Sigmoid colon (tissue), 6 donors: ENCODE measurements at regions not wholly inside any gene's neighbourhood (a gene's known extent, or its start where the extent isn't known, plus 50 kb on each side); places are given as distances from the start of the nearest gene placed in this dataset.

Experiments
- DNase-seq: peaks from one replicate; pipeline ENCODE4 v3.0.0-alpha.2; 2019
- H3K27ac ChIP-seq, 4 donors: fragments of 200-600 bp; sonication (generic); one replicate each; pipeline ENCODE4 v1.5.1; 2016 to 2019; ENCODE audit warnings: mild to moderate bottlenecking in 1 of 4
- H3K27me3 ChIP-seq, 3 donors: fragments of 200-600 bp; sonication (generic); one replicate each; pipeline ENCODE4 v1.5.1; 2019; ENCODE audit warnings: mild to moderate bottlenecking in 1 of 3
- H3K36me3 ChIP-seq, 4 donors: fragments of 200-600 bp; sonication (generic); one replicate each; pipeline ENCODE4 v1.5.1; 2016 to 2019
- H3K4me1 ChIP-seq, 4 donors: fragments of 200-600 bp; sonication (generic); one replicate each; pipeline ENCODE4 v1.5.1; 2017 to 2019
- H3K4me3 ChIP-seq, 4 donors: fragments of 200-600 bp; sonication (generic); one replicate each; pipeline ENCODE4 v1.5.1; 2017 to 2019; ENCODE audit warnings: mild to moderate bottlenecking in 2 of 4, moderate library complexity in 1 of 4
- H3K9me3 ChIP-seq, 4 donors: fragments of 200-600 bp in 3 of 4; sonication (generic) in 3 of 4; one replicate each; pipeline versions ENCODE4 v1.5.1 to v1.6.1; 2013 to 2019
- CTCF ChIP-seq, 4 experiments: fragments of 450-650 bp in 3 of 4; fragments of 200-600 bp in 1 of 4; IDR thresholded peaks; one replicate each; pipeline ENCODE4 v1.5.1; 2016 to 2019; ENCODE audit warnings: antibody characterized with exemption in 4 of 4, mild to moderate bottlenecking in 3 of 4, moderate library complexity in 2 of 4
- EP300 ChIP-seq, 4 donors: sonication (generic); formaldehyde crosslinking; IDR thresholded peaks; one replicate each; pipeline ENCODE4 v1.6.1; 2017; ENCODE audit warnings: antibody characterized with exemption in 4 of 4
- POLR2A ChIP-seq, 2 donors: fragments of 450-650 bp; IDR thresholded peaks; one replicate each; pipeline ENCODE4 v1.6.1; 2016; ENCODE audit warnings: antibody characterized with exemption in 2 of 2, mild to moderate bottlenecking in 2 of 2, moderate library complexity in 2 of 2
- POLR2AphosphoS5 ChIP-seq, 4 donors: sonication (generic); formaldehyde crosslinking; IDR thresholded peaks; one replicate each; pipeline ENCODE4 v1.6.1; 2017; ENCODE audit warnings: antibody characterized with exemption in 4 of 4
- whole genome bisulfite sequencing, 2 donors: extraction: QIAGEN DNeasy Blood & Tissue Kit; methylation state at CpG; one replicate each; pipeline ENCODE4 v1.1.7; 2013; 5-methylcytosine and 5-hydroxymethylcytosine counted together
- intact Hi-C: fragments of 100-400 bp; cut with DNase I; formaldehyde crosslinking; loops from one replicate; pipeline ENCODE4 v1.15.1; 2023
- donor health status: healthy with polysubstance abuse.
- donor health status: healthy.

GRCh38 chr1:195158091-195158490 is 1450.1 kb downstream of the KCNT2 start:
- intact Hi-C loops: no loop called here
- no peak for DNase-seq
- H3K27me3 ChIP-seq: no peaks in the 10 kb centered on the region
- no peak for TF ChIP-seq CTCF (IDR thresholded peaks at IDR 0.05)
- no peak for TF ChIP-seq POLR2AphosphoS5 (IDR thresholded peaks at IDR 0.05)
- TF ChIP-seq EP300 (IDR thresholded peaks at IDR 0.05): no peak
- no peak for TF ChIP-seq POLR2A (IDR thresholded peaks at IDR 0.05)
- H3K4me3 ChIP-seq: no peak overlapping the region
- no peaks in the 10 kb centered on the region for H3K4me1 ChIP-seq
- H3K27ac ChIP-seq: no peak overlapping the region
- H3K9me3 ChIP-seq: no peaks in the 10 kb centered on the region
- H3K36me3 ChIP-seq: no peaks in the 10 kb centered on the region
- WGBS, 2 donors: 85 to 90% methylated on average over 4 of the region's 4 CpGs

DNA sequence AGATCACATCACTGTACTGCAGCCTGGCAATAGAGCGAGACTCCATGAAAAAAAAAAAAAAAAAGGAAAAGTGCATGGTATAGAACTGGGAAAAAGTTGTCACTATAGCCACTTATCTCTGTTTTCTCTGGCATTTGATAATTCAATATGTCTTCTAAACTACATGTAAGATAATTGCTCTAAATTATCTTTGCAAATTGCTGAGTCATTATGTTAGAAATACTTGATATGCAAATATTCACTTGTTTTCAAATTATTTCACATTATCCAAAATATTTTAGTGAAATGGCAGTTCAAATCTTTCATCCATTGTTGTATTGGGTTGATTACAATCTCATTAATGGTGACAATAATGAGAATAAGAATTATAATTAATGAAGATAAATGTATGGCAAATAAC is 1455.1 kb downstream of the KCNT2 start:
- DNase-seq: no peak
- H3K27me3 ChIP-seq: no peaks in the 10 kb centered on the region
- intact Hi-C loops: no loop called here
- no peak for TF ChIP-seq EP300 (IDR thresholded peaks at IDR 0.05)
- TF ChIP-seq POLR2AphosphoS5 (IDR thresholded peaks at IDR 0.05): no peak
- TF ChIP-seq CTCF (IDR thresholded peaks at IDR 0.05): no peak
- no peak for TF ChIP-seq POLR2A (IDR thresholded peaks at IDR 0.05)
- H3K9me3 ChIP-seq: no peaks in the 10 kb centered on the region
- H3K36me3 ChIP-seq: no peaks in the 10 kb centered on the region
- 86 to 91% methylated on average over 1 of the region's 1 CpG for WGBS, 2 donors
- H3K4me1 ChIP-seq: no peaks in the 10 kb centered on the region
- H3K4me3 ChIP-seq: no peak overlapping the region
- H3K27ac ChIP-seq: no peak overlapping the region

- H3K4me3 ChIP-seq: no peak overlapping the region
- H3K27me3 ChIP-seq: no peaks in the 10 kb centered on the region
- DNase-seq: no peak
- WGBS, 2 donors: 93 to 97% methylated on average over 3 of the region's 3 CpGs
- no peak for TF ChIP-seq POLR2A (IDR thresholded peaks at IDR 0.05)
- no peak for TF ChIP-seq POLR2AphosphoS5 (IDR thresholded peaks at IDR 0.05)
- TF ChIP-seq CTCF (IDR thresholded peaks at IDR 0.05): no peak
- no peak for TF ChIP-seq EP300 (IDR thresholded peaks at IDR 0.05)
- no peak overlapping the region for H3K27ac ChIP-seq
- no peaks in the 10 kb centered on the region for H3K36me3 ChIP-seq
- intact Hi-C loops: no loop called here
- no peaks in the 10 kb centered on the region for H3K4me1 ChIP-seq
- no peaks in the 10 kb centered on the region for H3K9me3 ChIP-seq
Observed at GRCh38 chr1:195150768-195151167, 1457.5 kb downstream of the KCNT2 start.

DNA sequence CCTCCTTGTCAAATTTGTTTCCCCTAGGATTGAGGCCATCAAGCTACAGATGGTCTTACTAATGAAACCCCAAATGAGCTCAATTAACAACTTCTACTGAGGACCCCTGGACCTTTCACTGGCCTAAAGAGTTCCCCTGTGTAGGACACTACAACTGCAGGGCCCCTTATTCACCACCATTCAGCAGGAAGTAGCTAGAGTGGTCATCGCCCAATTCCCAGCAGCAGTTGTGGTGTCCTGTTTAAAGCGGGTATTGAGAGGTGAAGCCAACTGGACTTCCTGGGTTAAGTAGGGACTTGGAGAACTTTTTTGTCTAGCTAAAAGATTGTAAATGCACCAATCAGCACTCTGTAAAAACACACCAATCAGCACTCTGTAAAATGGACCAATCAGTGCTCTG is 1466.9 kb downstream of the KCNT2 start:
- H3K27me3 ChIP-seq: no peaks in the 10 kb centered on the region
- TF ChIP-seq POLR2AphosphoS5 (IDR thresholded peaks at IDR 0.05): no peak
- TF ChIP-seq CTCF (IDR thresholded peaks at IDR 0.05): no peak
- TF ChIP-seq POLR2A (IDR thresholded peaks at IDR 0.05): no peak
- TF ChIP-seq EP300 (IDR thresholded peaks at IDR 0.05): no peak
- H3K36me3 ChIP-seq: no peaks in the 10 kb centered on the region
- no peak for DNase-seq
- H3K27ac ChIP-seq: no peak overlapping the region
- no peak overlapping the region for H3K4me3 ChIP-seq
- intact Hi-C loops: no loop called here
- H3K4me1 ChIP-seq: no peaks in the 10 kb centered on the region
- WGBS, 2 donors: 97 to 98% methylated on average over 2 of the region's 2 CpGs
- H3K9me3 ChIP-seq: peaks cover 0 to 4% (median 0%) of the 10 kb centered on the region in 4 donors

DNA sequence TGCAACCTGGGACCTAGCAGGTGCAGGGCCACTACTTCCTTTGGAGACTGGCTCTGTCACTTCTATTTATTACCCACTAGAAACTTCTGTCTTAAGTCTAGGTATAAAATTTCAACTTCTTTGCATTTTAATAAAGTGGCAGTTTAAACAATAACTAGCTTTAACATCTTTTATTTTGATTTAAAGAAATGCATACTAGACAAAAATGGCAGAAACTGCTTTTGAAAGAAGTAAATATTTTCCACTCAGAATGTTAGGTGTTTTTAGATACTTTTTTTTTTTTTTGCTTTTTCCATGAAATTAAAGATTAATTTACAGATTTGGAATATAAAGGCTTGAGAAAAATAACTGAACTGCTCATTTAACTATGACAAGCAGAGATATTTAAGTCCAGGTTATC is 1477.6 kb downstream of the KCNT2 start:
- TF ChIP-seq CTCF (IDR thresholded peaks at IDR 0.05): no peak
- no peak for TF ChIP-seq POLR2A (IDR thresholded peaks at IDR 0.05)
- no peak for TF ChIP-seq EP300 (IDR thresholded peaks at IDR 0.05)
- TF ChIP-seq POLR2AphosphoS5 (IDR thresholded peaks at IDR 0.05): no peak
- Histone ChIP-seq H3K4me1 (no peaks in the 10 kb centered on the region), H3K9me3 (no peaks in the 10 kb centered on the region), H3K4me3 (no peak overlapping the region), H3K27ac (no peak overlapping the region), H3K27me3 (no peaks in the 10 kb centered on the region), H3K36me3 (no peaks in the 10 kb centered on the region)
- intact Hi-C loops: no loop called here
- no peak for DNase-seq
